ENCODE measurements at regions not wholly inside any gene's neighbourhood (a gene's known extent, or its start where the extent isn't known, plus 50 kb on each side); places are given as distances from the start of the nearest gene placed in this dataset.

GRCh38 chr3:117255736-117256135 is 546.2 kb downstream of the TUSC7 start:
- H3K27ac ChIP-seq (ENCODE audit: low read length, poor library complexity, severe bottlenecking), result no peak overlapping the region
- H2AK5ac ChIP-seq (ENCODE audit: low read length, severe bottlenecking), result no peak overlapping the region
- no peak overlapping the region for H2AFZ ChIP-seq (ENCODE audit: low read depth, low read length)
- H3K36me3 ChIP-seq (ENCODE audit: control insufficient read depth in 1 of 2, insufficient read depth in 2 of 2, low read depth in 1 of 2, low read length in 2 of 2), result no peaks in the 10 kb centered on the region
- no peak overlapping the region for H3K4ac ChIP-seq (ENCODE audit: low read depth in 1 of 2, low read length in 2 of 2)
- 80% methylated on average over 1 of the region's 1 CpG for WGBS
- H2BK12ac ChIP-seq (ENCODE audit: low read length in 2 of 2), result no peak overlapping the region
- peaks cover 2% of the 10 kb centered on the region for H3K4me1 ChIP-seq (ENCODE audit: control insufficient read depth, insufficient read depth, low read depth, low read length)
- no peak overlapping the region for H2BK15ac ChIP-seq (ENCODE audit: low read depth, poor library complexity, severe bottlenecking)
- H3K9ac ChIP-seq (ENCODE audit: low read length), result no peak overlapping the region
- H3K9me3 ChIP-seq (ENCODE audit: control insufficient read depth, low read length), result no peaks in the 10 kb centered on the region
- H2BK120ac ChIP-seq (ENCODE audit: low read depth, low read length), result no peak overlapping the region
- DNase-seq, result no peak
- H4K91ac ChIP-seq (ENCODE audit: low read length), result no peak overlapping the region
- no peak overlapping the region for H3K23ac ChIP-seq (ENCODE audit: low read length in 2 of 2)
- H3K4me3 ChIP-seq (ENCODE audit: insufficient read depth in 1 of 2, low read depth in 1 of 2, low read length in 2 of 2), result no peak overlapping the region
- no peak overlapping the region for H3K18ac ChIP-seq (ENCODE audit: low read depth in 1 of 2, low read length in 2 of 2)
- H3K79me1 ChIP-seq (replicated peaks; ENCODE audit: low read length, poor library complexity, severe bottlenecking), result no peaks in the 10 kb centered on the region
- H3K27me3 ChIP-seq (ENCODE audit: control insufficient read depth in 1 of 2, insufficient read depth in 1 of 2, low read length in 2 of 2), result no peaks in the 10 kb centered on the region
- H3K4me2 ChIP-seq (ENCODE audit: low read length, poor library complexity, severe bottlenecking), result no peak overlapping the region
- H2BK5ac ChIP-seq (ENCODE audit: low read depth, low read length, poor library complexity, severe bottlenecking), result no peak overlapping the region
- H3K14ac ChIP-seq (ENCODE audit: low read length in 2 of 2), result no peak overlapping the region
- H4K8ac ChIP-seq (ENCODE audit: low read length), result no peak overlapping the region

- Histone ChIP-seq H2BK5ac (ENCODE audit: low read depth, low read length, poor library complexity, severe bottlenecking) (no peak overlapping the region), H2AK5ac (ENCODE audit: low read length, severe bottlenecking) (no peak overlapping the region), H3K4me3 (ENCODE audit: insufficient read depth in 1 of 2, low read depth in 1 of 2, low read length in 2 of 2) (no peak overlapping the region), H3K14ac (ENCODE audit: low read length in 2 of 2) (no peak overlapping the region), H2BK12ac (ENCODE audit: low read length in 2 of 2) (no peak overlapping the region), H3K4ac (ENCODE audit: low read depth in 1 of 2, low read length in 2 of 2) (no peak overlapping the region), H2AFZ (ENCODE audit: low read depth, low read length) (no peak overlapping the region), H4K8ac (ENCODE audit: low read length) (no peak overlapping the region), H3K27me3 (ENCODE audit: control insufficient read depth in 1 of 2, insufficient read depth in 1 of 2, low read length in 2 of 2) (no peaks in the 10 kb centered on the region), H3K27ac (ENCODE audit: low read length, poor library complexity, severe bottlenecking) (no peak overlapping the region), H3K9me3 (ENCODE audit: control insufficient read depth, low read length) (no peaks in the 10 kb centered on the region), H2BK120ac (ENCODE audit: low read depth, low read length) (no peak overlapping the region), H3K9ac (ENCODE audit: low read length) (no peak overlapping the region), H3K4me2 (ENCODE audit: low read length, poor library complexity, severe bottlenecking) (no peak overlapping the region), H2BK15ac (ENCODE audit: low read depth, poor library complexity, severe bottlenecking) (no peak overlapping the region), H4K91ac (ENCODE audit: low read length) (no peak overlapping the region), H3K36me3 (ENCODE audit: control insufficient read depth in 1 of 2, insufficient read depth in 2 of 2, low read depth in 1 of 2, low read length in 2 of 2) (no peaks in the 10 kb centered on the region), H3K18ac (ENCODE audit: low read depth in 1 of 2, low read length in 2 of 2) (no peak overlapping the region), H3K79me1 (replicated peaks; ENCODE audit: low read length, poor library complexity, severe bottlenecking) (no peaks in the 10 kb centered on the region), H3K23ac (ENCODE audit: low read length in 2 of 2) (no peak overlapping the region), H3K4me1 (ENCODE audit: control insufficient read depth, insufficient read depth, low read depth, low read length) (peaks cover 1% of the 10 kb centered on the region)
- no peak for DNase-seq
- 69% methylated on average over 2 of the region's 2 CpGs for WGBS
Measured at GRCh38 chr3:117261983-117262421, 552.4 kb downstream of the TUSC7 start.

DNA sequence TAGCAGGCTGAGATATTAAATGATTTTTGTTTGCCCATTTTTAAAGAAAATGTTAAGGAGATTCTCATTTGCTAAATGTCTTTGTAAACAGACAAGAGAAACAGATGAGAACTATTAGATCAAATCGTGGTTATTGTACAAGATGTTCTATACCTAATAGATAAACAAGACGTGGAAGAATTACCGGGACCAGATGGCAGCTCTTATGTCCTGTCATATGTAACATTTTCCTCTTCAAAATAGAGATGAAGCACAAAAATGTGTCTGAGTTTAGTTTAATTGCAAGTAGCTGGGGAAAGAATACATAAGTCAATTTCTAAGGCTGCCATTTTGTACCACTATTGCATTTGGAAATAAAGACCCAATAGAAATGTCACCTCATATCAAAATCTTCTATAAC is 553.7 kb downstream of the TUSC7 start:
- H2AK5ac ChIP-seq (ENCODE audit: low read length, severe bottlenecking), result no peak overlapping the region
- H2BK120ac ChIP-seq (ENCODE audit: low read depth, low read length), result no peak overlapping the region
- H3K4ac ChIP-seq (ENCODE audit: low read depth in 1 of 2, low read length in 2 of 2), result no peak overlapping the region
- H2BK15ac ChIP-seq (ENCODE audit: low read depth, poor library complexity, severe bottlenecking), result no peak overlapping the region
- no peak overlapping the region for H4K91ac ChIP-seq (ENCODE audit: low read length)
- no peak overlapping the region for H2AFZ ChIP-seq (ENCODE audit: low read depth, low read length)
- 65% methylated on average over 3 of the region's 3 CpGs for WGBS
- H3K27me3 ChIP-seq (ENCODE audit: control insufficient read depth in 1 of 2, insufficient read depth in 1 of 2, low read length in 2 of 2), result no peaks in the 10 kb centered on the region
- no peak overlapping the region for H3K9ac ChIP-seq (ENCODE audit: low read length)
- H3K36me3 ChIP-seq (ENCODE audit: control insufficient read depth in 1 of 2, insufficient read depth in 2 of 2, low read depth in 1 of 2, low read length in 2 of 2), result no peaks in the 10 kb centered on the region
- H3K79me1 ChIP-seq (replicated peaks; ENCODE audit: low read length, poor library complexity, severe bottlenecking), result no peaks in the 10 kb centered on the region
- no peak overlapping the region for H3K18ac ChIP-seq (ENCODE audit: low read depth in 1 of 2, low read length in 2 of 2)
- no peaks in the 10 kb centered on the region for H3K9me3 ChIP-seq (ENCODE audit: control insufficient read depth, low read length)
- H3K4me2 ChIP-seq (ENCODE audit: low read length, poor library complexity, severe bottlenecking), result no peak overlapping the region
- no peak overlapping the region for H3K4me3 ChIP-seq (ENCODE audit: insufficient read depth in 1 of 2, low read depth in 1 of 2, low read length in 2 of 2)
- no peak overlapping the region for H2BK12ac ChIP-seq (ENCODE audit: low read length in 2 of 2)
- no peak overlapping the region for H3K14ac ChIP-seq (ENCODE audit: low read length in 2 of 2)
- peaks cover 1% of the 10 kb centered on the region for H3K4me1 ChIP-seq (ENCODE audit: control insufficient read depth, insufficient read depth, low read depth, low read length)
- no peak overlapping the region for H2BK5ac ChIP-seq (ENCODE audit: low read depth, low read length, poor library complexity, severe bottlenecking)
- H3K27ac ChIP-seq (ENCODE audit: low read length, poor library complexity, severe bottlenecking), result no peak overlapping the region
- no peak overlapping the region for H3K23ac ChIP-seq (ENCODE audit: low read length in 2 of 2)
- DNase-seq, result no peak
- no peak overlapping the region for H4K8ac ChIP-seq (ENCODE audit: low read length)

- Histone ChIP-seq H3K4ac (ENCODE audit: low read depth in 1 of 2, low read length in 2 of 2) (no peak overlapping the region), H2AFZ (ENCODE audit: low read depth, low read length) (no peak overlapping the region), H3K18ac (ENCODE audit: low read depth in 1 of 2, low read length in 2 of 2) (no peak overlapping the region), H3K4me3 (ENCODE audit: insufficient read depth in 1 of 2, low read depth in 1 of 2, low read length in 2 of 2) (no peak overlapping the region), H3K27ac (ENCODE audit: low read length, poor library complexity, severe bottlenecking) (no peak overlapping the region), H3K36me3 (ENCODE audit: control insufficient read depth in 1 of 2, insufficient read depth in 2 of 2, low read depth in 1 of 2, low read length in 2 of 2) (no peaks in the 10 kb centered on the region), H3K9ac (ENCODE audit: low read length) (no peak overlapping the region), H3K79me1 (replicated peaks; ENCODE audit: low read length, poor library complexity, severe bottlenecking) (no peaks in the 10 kb centered on the region), H3K9me3 (ENCODE audit: control insufficient read depth, low read length) (no peaks in the 10 kb centered on the region), H3K27me3 (ENCODE audit: control insufficient read depth in 1 of 2, insufficient read depth in 1 of 2, low read length in 2 of 2) (no peaks in the 10 kb centered on the region), H2AK5ac (ENCODE audit: low read length, severe bottlenecking) (no peak overlapping the region), H3K14ac (ENCODE audit: low read length in 2 of 2) (no peak overlapping the region), H4K8ac (ENCODE audit: low read length) (no peak overlapping the region), H2BK12ac (ENCODE audit: low read length in 2 of 2) (no peak overlapping the region), H2BK15ac (ENCODE audit: low read depth, poor library complexity, severe bottlenecking) (no peak overlapping the region), H3K23ac (ENCODE audit: low read length in 2 of 2) (no peak overlapping the region), H2BK5ac (ENCODE audit: low read depth, low read length, poor library complexity, severe bottlenecking) (no peak overlapping the region), H2BK120ac (ENCODE audit: low read depth, low read length) (no peak overlapping the region), H3K4me1 (ENCODE audit: control insufficient read depth, insufficient read depth, low read depth, low read length) (peaks cover 1% of the 10 kb centered on the region), H3K4me2 (ENCODE audit: low read length, poor library complexity, severe bottlenecking) (no peak overlapping the region), H4K91ac (ENCODE audit: low read length) (no peak overlapping the region)
- no peak for DNase-seq
- no CpG with 5 or more reads among the region's 1 CpG for WGBS
Measured at GRCh38 chr3:117263745-117264144, 554.2 kb downstream of the TUSC7 start.

Measured in mesenchymal stem cell (in vitro differentiated cells and primary cell).